ENCODE measurements at regions not wholly inside any gene's neighbourhood (a gene's known extent, or its start where the extent isn't known, plus 50 kb on each side); places are given as distances from the start of the nearest gene placed in this dataset.

GRCh38 chr4:176592976-176593670 lies 199.6 kb downstream of the VEGFC start:
- TF ChIP-seq, protein P1, sequence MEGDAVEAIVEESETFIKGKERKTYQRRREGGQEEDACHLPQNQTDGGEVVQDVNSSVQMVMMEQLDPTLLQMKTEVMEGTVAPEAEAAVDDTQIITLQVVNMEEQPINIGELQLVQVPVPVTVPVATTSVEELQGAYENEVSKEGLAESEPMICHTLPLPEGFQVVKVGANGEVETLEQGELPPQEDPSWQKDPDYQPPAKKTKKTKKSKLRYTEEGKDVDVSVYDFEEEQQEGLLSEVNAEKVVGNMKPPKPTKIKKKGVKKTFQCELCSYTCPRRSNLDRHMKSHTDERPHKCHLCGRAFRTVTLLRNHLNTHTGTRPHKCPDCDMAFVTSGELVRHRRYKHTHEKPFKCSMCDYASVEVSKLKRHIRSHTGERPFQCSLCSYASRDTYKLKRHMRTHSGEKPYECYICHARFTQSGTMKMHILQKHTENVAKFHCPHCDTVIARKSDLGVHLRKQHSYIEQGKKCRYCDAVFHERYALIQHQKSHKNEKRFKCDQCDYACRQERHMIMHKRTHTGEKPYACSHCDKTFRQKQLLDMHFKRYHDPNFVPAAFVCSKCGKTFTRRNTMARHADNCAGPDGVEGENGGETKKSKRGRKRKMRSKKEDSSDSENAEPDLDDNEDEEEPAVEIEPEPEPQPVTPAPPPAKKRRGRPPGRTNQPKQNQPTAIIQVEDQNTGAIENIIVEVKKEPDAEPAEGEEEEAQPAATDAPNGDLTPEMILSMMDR (IDR thresholded peaks at IDR 0.05; ENCODE audit: insufficient read depth, low read length), result no peak
- TF ChIP-seq GABPA (IDR thresholded peaks at IDR 0.05; ENCODE audit: low read depth), result no peak
- TF ChIP-seq, protein P2, sequence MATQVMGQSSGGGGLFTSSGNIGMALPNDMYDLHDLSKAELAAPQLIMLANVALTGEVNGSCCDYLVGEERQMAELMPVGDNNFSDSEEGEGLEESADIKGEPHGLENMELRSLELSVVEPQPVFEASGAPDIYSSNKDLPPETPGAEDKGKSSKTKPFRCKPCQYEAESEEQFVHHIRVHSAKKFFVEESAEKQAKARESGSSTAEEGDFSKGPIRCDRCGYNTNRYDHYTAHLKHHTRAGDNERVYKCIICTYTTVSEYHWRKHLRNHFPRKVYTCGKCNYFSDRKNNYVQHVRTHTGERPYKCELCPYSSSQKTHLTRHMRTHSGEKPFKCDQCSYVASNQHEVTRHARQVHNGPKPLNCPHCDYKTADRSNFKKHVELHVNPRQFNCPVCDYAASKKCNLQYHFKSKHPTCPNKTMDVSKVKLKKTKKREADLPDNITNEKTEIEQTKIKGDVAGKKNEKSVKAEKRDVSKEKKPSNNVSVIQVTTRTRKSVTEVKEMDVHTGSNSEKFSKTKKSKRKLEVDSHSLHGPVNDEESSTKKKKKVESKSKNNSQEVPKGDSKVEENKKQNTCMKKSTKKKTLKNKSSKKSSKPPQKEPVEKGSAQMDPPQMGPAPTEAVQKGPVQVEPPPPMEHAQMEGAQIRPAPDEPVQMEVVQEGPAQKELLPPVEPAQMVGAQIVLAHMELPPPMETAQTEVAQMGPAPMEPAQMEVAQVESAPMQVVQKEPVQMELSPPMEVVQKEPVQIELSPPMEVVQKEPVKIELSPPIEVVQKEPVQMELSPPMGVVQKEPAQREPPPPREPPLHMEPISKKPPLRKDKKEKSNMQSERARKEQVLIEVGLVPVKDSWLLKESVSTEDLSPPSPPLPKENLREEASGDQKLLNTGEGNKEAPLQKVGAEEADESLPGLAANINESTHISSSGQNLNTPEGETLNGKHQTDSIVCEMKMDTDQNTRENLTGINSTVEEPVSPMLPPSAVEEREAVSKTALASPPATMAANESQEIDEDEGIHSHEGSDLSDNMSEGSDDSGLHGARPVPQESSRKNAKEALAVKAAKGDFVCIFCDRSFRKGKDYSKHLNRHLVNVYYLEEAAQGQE (IDR thresholded peaks at IDR 0.05; ENCODE audit: insufficient replicate concordance, low read depth), result no peak
- TF ChIP-seq SPI1 (IDR thresholded peaks at IDR 0.05; ENCODE audit: borderline replicate concordance, low read depth), result no peak
- TF ChIP-seq POLR2AphosphoS5 (IDR thresholded peaks at IDR 0.05; ENCODE audit: low read depth), result no peak
- no peaks in the 10 kb centered on the region for H3K27me3 ChIP-seq (ENCODE audit: insufficient read depth, poor library complexity, severe bottlenecking)
- no peak for DNase-seq (ENCODE audit: low read depth in 1 of 2, low spot score in 1 of 2)
- H3K27ac ChIP-seq (replicated peaks), result no peak overlapping the region
- H3K4me3 ChIP-seq (replicated peaks; ENCODE audit: insufficient read depth, low read length), result no peak overlapping the region

DNA sequence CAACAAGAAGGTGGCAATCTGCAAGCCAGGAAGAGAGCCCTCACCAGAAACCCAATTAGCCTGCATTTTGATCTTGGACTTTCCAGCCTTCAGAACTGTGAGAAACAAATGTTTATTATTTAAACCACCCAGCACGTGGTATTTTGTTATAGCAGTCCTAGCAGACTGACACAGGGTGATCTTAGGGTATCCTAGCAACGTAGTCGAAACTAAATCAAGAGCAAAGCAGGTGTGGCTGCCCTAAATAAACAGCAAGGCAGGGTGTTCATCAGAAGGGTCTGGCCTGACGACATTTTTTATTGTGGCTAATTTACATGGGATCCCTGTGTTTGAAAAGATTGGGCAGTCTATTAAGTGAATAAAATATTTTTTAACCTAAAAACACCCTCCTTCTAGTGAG lies 198.8 kb downstream of the VEGFC start:
- DNase-seq (ENCODE audit: low read depth in 1 of 2, low spot score in 1 of 2), result no peak
- no peak for TF ChIP-seq SPI1 (IDR thresholded peaks at IDR 0.05; ENCODE audit: borderline replicate concordance, low read depth)
- no peak for TF ChIP-seq POLR2AphosphoS5 (IDR thresholded peaks at IDR 0.05; ENCODE audit: low read depth)
- TF ChIP-seq GABPA (IDR thresholded peaks at IDR 0.05; ENCODE audit: low read depth), result no peak
- TF ChIP-seq, protein P2 (IDR thresholded peaks at IDR 0.05; ENCODE audit: insufficient replicate concordance, low read depth), result no peak
- TF ChIP-seq, protein P1 (IDR thresholded peaks at IDR 0.05; ENCODE audit: insufficient read depth, low read length), result no peak
- no peak overlapping the region for H3K27ac ChIP-seq (replicated peaks)

DNA sequence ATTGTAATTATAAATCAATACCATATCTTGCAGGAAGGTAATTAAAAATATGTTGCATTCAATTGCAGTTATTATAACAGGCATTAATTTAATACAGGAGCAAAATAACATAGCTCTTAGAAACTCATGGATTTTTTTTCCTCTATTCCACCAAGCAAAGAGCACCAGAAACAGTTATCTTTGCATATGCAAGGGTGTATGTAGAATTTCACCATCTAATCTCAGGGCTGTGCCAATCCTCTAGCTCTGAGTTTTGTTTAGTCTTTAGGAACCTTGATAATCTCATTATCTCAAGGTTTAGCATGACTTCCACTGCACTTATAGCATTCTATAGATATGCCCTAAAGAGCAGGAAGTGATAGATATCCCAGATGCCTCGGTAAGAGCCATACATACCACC lies 197.5 kb downstream of the VEGFC start:
- DNase-seq (ENCODE audit: low read depth in 1 of 2, low spot score in 1 of 2), result no peak
- H3K4me3 ChIP-seq (replicated peaks; ENCODE audit: insufficient read depth, low read length), result no peak overlapping the region
- no peaks in the 10 kb centered on the region for H3K27me3 ChIP-seq (ENCODE audit: insufficient read depth, poor library complexity, severe bottlenecking)
- H3K27ac ChIP-seq (replicated peaks), result no peak overlapping the region
- TF ChIP-seq, protein P1 (IDR thresholded peaks at IDR 0.05; ENCODE audit: insufficient read depth, low read length), result no peak
- TF ChIP-seq POLR2AphosphoS5 (IDR thresholded peaks at IDR 0.05; ENCODE audit: low read depth) (no peak), GABPA (IDR thresholded peaks at IDR 0.05; ENCODE audit: low read depth) (no peak), SPI1 (IDR thresholded peaks at IDR 0.05; ENCODE audit: borderline replicate concordance, low read depth) (no peak)
- TF ChIP-seq, protein P2 (IDR thresholded peaks at IDR 0.05; ENCODE audit: insufficient replicate concordance, low read depth), result no peak

More for the DNA sequence above, 198.8 kb downstream of the VEGFC start:
- Histone ChIP-seq H3K27me3 (ENCODE audit: insufficient read depth, poor library complexity, severe bottlenecking) (no peaks in the 10 kb centered on the region), H3K4me3 (replicated peaks; ENCODE audit: insufficient read depth, low read length) (no peak overlapping the region)
